Smooth muscle cell (in vitro differentiated cells): ENCODE measurements at regions not wholly inside any gene's neighbourhood (a gene's known extent, or its start where the extent isn't known, plus 50 kb on each side); places are given as distances from the start of the nearest gene placed in this dataset.

Experiments
- DNase-seq: peaks from one replicate; lab custom pipeline; 2025; ENCODE audit not compliant: unreplicated experiment; lab: John Stamatoyannopoulos, UW
- H2AFZ ChIP-seq: fragments of 200-600 bp; sonication (generic); 2 replicates; pipeline ENCODE4 v1.6.0; 2016; ENCODE audit warnings: antibody characterized with exemption, low read depth, mild to moderate bottlenecking
- H3F3A ChIP-seq: fragments of 200-600 bp; sonication (generic); 2 replicates; pipeline ENCODE4 v1.6.0; 2017; ENCODE audit warnings: antibody characterized with exemption, low read depth
- H3K27ac ChIP-seq: fragments of 200-600 bp; sonication (generic); 2 replicates; pipeline ENCODE4 v1.5.1; 2016; ENCODE audit warnings: low read depth, mild to moderate bottlenecking
- H3K27me3 ChIP-seq: fragments of 200-600 bp; sonication (generic); 2 replicates; pipeline ENCODE4 v1.6.1; 2016; ENCODE audit warnings: low read depth, mild to moderate bottlenecking
- H3K36me3 ChIP-seq: fragments of 200-600 bp; sonication (generic); 2 replicates; pipeline ENCODE4 v1.5.1; 2016; ENCODE audit warnings: low read depth
- H3K4me1 ChIP-seq: fragments of 200-600 bp; sonication (generic); 2 replicates; pipeline ENCODE4 v1.5.1; 2016; ENCODE audit warnings: low read depth
- H3K4me2 ChIP-seq: fragments of 200-600 bp; sonication (generic); 2 replicates; pipeline ENCODE4 v1.6.0; 2016; ENCODE audit warnings: mild to moderate bottlenecking
- H3K4me3 ChIP-seq: fragments of 200-600 bp; sonication (generic); 2 replicates; pipeline ENCODE4 v1.5.1; 2016; ENCODE audit warnings: mild to moderate bottlenecking
- H3K79me2 ChIP-seq: fragments of 200-600 bp; sonication (generic); 2 replicates; pipeline ENCODE4 v1.6.0; 2016; ENCODE audit warnings: low read depth, mild to moderate bottlenecking
- H3K9ac ChIP-seq: fragments of 200-600 bp; sonication (generic); 2 replicates; pipeline ENCODE4 v1.6.0; 2016; ENCODE audit warnings: low read depth
- H3K9me3 ChIP-seq: fragments of 200-600 bp; sonication (generic); replicated peaks from 2 replicates; pipeline ENCODE4 v1.5.1; 2016; ENCODE audit warnings: low read depth
- H4K20me1 ChIP-seq: fragments of 200-600 bp; sonication (generic); 2 replicates; pipeline ENCODE4 v1.6.0; 2016; ENCODE audit warnings: low read depth
- WGBS: methylation state at CpG from one replicate; pipeline ENCODE4 v1.1.7; 2016; ENCODE audit warnings: low lambda C conversion rate; 5-methylcytosine and 5-hydroxymethylcytosine counted together
- TF ChIP-seq, protein P1 (sequence below): fragments of 200-600 bp; sonication (generic); IDR thresholded peaks from 2 replicates; pipeline ENCODE4 v1.5.1; 2017; ENCODE audit warnings: borderline replicate concordance, mild to moderate bottlenecking, antibody characterized with exemption; ENCODE audit not compliant: insufficient read depth, poor library complexity, severe bottlenecking

DNA sequence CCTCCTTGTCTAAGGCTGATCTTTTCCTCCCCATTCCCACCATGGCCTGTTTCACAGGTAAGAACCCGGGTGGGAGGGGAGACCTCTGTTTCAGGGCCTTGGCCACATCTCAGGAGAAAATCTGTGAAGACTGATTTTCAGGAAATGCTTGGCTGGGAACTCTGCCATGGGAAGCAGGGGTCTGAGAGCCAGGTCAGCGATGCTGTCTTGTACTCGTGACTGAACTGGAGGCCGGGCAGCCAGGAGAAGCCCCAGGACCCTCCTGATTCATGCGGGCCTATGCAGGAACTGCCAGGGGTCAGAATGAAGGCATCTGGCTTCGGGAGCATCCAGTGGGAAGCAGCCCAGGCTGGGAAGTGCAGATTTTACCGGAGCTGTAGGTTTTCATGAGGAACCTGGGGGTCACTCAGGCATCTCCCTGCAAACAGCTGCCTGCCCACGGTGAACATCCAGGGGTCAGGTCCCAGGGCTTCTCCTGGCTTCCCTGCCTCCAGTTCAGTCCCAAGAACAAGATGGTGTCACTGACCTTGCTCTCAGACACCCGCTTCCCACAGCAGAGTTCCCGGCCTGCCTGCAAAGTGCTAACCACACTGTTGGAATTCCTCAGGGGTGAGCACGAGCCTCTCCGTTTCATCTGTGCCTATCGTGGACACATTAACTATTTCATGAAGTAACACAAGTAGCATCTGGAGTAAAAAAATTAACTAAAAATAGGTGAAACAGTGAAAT is 90.2 kb upstream of the SULF2 start:
- Histone ChIP-seq H3K27ac (peak overlapping the region; percentile 54), H3K4me3 (no peak overlapping the region), H3F3A (peaks cover 9% of the 10 kb centered on the region), H2AFZ (peak overlapping the region; percentile 72), H3K27me3 (no peaks in the 10 kb centered on the region), H3K9ac (peak overlapping the region; percentile 35), H3K79me2 (no peaks in the 10 kb centered on the region), H3K9me3 (no peaks in the 10 kb centered on the region), H3K4me2 (peak overlapping the region; percentile 21), H4K20me1 (no peaks in the 10 kb centered on the region), H3K36me3 (no peaks in the 10 kb centered on the region), H3K4me1 (no peaks in the 10 kb centered on the region)
- no peak for DNase-seq
- TF ChIP-seq, protein P1, sequence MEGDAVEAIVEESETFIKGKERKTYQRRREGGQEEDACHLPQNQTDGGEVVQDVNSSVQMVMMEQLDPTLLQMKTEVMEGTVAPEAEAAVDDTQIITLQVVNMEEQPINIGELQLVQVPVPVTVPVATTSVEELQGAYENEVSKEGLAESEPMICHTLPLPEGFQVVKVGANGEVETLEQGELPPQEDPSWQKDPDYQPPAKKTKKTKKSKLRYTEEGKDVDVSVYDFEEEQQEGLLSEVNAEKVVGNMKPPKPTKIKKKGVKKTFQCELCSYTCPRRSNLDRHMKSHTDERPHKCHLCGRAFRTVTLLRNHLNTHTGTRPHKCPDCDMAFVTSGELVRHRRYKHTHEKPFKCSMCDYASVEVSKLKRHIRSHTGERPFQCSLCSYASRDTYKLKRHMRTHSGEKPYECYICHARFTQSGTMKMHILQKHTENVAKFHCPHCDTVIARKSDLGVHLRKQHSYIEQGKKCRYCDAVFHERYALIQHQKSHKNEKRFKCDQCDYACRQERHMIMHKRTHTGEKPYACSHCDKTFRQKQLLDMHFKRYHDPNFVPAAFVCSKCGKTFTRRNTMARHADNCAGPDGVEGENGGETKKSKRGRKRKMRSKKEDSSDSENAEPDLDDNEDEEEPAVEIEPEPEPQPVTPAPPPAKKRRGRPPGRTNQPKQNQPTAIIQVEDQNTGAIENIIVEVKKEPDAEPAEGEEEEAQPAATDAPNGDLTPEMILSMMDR = no peak
- WGBS = 55% methylated on average over 13 of the region's 13 CpGs

DNA sequence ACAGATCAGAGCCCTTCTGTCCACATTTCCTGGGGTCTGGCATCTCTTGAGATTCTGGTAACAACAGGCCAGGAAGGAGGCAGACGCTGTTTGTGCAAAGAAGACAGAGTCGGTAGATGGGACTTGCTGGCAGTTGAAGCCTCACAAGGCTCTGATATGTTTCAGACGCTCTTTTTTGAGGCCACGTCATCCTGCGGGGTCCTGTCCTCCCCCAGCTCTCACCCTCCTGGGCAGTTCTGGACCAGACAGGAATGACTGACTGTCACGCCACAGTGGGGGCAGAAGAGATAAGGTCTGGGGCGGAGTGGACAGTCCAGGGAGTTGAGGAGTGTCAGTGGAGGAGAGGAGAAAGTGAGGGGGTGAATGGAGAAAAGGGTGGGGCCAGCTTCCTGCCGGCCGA is 87.1 kb upstream of the SULF2 start:
- WGBS = 27% methylated on average over 9 of the region's 9 CpGs
- DNase-seq = no peak

DNA sequence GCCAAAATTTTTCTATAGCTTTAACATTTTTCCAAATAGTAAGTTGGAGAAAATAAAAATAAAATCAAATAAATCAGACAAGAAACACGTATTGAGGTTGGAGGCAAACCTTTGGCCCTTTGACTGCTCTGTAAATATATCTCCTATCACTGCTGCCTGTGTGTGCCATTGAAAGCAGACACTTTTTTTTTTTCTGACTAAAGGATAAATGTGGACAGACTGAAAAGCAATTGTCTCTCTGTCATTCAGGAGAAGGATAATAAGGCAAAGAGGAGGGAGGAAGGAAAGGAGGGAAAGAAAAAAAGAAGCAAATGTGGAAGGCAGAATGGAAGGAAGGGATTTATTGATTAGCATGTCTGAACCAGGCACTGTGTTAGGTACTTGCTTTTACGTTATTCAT is 85.2 kb upstream of the SULF2 start:
- no peak for DNase-seq
- no peak overlapping the region for H3K4me3 ChIP-seq
- H2AFZ ChIP-seq = no peak overlapping the region
- no peaks in the 10 kb centered on the region for H3K4me1 ChIP-seq
- H3K79me2 ChIP-seq = no peaks in the 10 kb centered on the region
- H3K27ac ChIP-seq = no peak overlapping the region
- H3K4me2 ChIP-seq = no peak overlapping the region
- H3K9ac ChIP-seq = no peak overlapping the region
- no peaks in the 10 kb centered on the region for H3K27me3 ChIP-seq
- no peaks in the 10 kb centered on the region for H3F3A ChIP-seq
- no peaks in the 10 kb centered on the region for H4K20me1 ChIP-seq
- no peaks in the 10 kb centered on the region for H3K36me3 ChIP-seq
- WGBS = 91% methylated on average over 2 of the region's 2 CpGs
- H3K9me3 ChIP-seq = no peaks in the 10 kb centered on the region
- TF ChIP-seq, protein P1 = no peak

More for the DNA sequence above, 87.1 kb upstream of the SULF2 start:
- no peaks in the 10 kb centered on the region for H3K36me3 ChIP-seq
- peak overlapping the region; percentile 53 for H3K9ac ChIP-seq
- no peak overlapping the region for H3K4me3 ChIP-seq
- TF ChIP-seq, protein P1 = no peak
- H3K79me2 ChIP-seq = no peaks in the 10 kb centered on the region
- H3K4me1 ChIP-seq = no peaks in the 10 kb centered on the region
- H3F3A ChIP-seq = peaks cover 9% of the 10 kb centered on the region
- no peak overlapping the region for H2AFZ ChIP-seq
- H3K9me3 ChIP-seq = no peaks in the 10 kb centered on the region
- no peaks in the 10 kb centered on the region for H4K20me1 ChIP-seq
- no peaks in the 10 kb centered on the region for H3K27me3 ChIP-seq
- H3K27ac ChIP-seq = peak overlapping the region; percentile 93
- no peak overlapping the region for H3K4me2 ChIP-seq

DNA sequence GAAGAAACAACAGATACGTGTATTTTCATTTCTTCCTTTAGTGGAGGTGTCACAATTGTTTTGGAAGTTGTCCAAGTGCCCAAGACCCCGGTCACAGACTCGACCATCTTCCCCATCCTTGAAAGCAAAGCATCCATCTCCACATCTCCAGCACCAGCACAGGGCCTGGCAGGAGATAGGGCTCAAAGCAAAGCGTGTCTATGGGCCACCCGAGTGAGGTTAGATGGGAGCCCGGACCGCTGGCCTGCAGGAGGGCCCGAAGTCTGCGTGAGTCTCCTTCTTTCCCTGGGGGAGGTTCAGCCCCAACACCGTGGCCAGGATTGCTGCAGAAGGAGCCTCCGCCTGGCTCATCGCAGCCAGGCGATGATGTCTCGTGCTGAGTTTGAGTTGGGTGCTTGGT is 83.5 kb upstream of the SULF2 start:
- Histone ChIP-seq H3K4me1 (no peaks in the 10 kb centered on the region), H3K27ac (no peak overlapping the region), H3K36me3 (no peaks in the 10 kb centered on the region), H3K27me3 (no peaks in the 10 kb centered on the region), H2AFZ (no peak overlapping the region), H3K4me2 (no peak overlapping the region), H3K4me3 (no peak overlapping the region), H3K9ac (no peak overlapping the region), H3F3A (no peaks in the 10 kb centered on the region), H3K9me3 (no peaks in the 10 kb centered on the region), H4K20me1 (no peaks in the 10 kb centered on the region), H3K79me2 (no peaks in the 10 kb centered on the region)
- WGBS = 97% methylated on average over 14 of the region's 14 CpGs
- no peak for DNase-seq
- TF ChIP-seq, protein P1 = no peak
